Activated CD8-positive, alpha-beta memory T cell treated with anti-CD3 and anti-CD28 coated beads, Interleukin-2, amount 10 ng/mL, durations not matched to agents 7 days and 5 days (primary cell): ENCODE measurements at regions not wholly inside any gene's neighbourhood (a gene's known extent, or its start where the extent isn't known, plus 50 kb on each side); places are given as distances from the start of the nearest gene placed in this dataset.

Source experiments
- ATAC-seq: fragments of 150-1000 bp; cut with Tn5 transposase; one replicate; pipeline ENCODE4 v1.10.0; 2021; ENCODE audit warnings: moderate library complexity
- CTCF ChIA-PET: fragments of 350-600 bp; sonication (Branson Sonifier 250); formaldehyde crosslinking; loops from one replicate; lab custom pipeline; 2021; ENCODE audit warnings: antibody characterized with exemption; lab: Charles Lee
- DNase-seq: peaks from one replicate; pipeline ENCODE4 v3.0.0-alpha.2; 2020
- H3K27ac Mint-ChIP-seq: one replicate; pipeline ENCODE4 v1.8.0; 2021; ENCODE audit warnings: mild to moderate bottlenecking, mixed read lengths
- H3K27me3 Mint-ChIP-seq: one replicate; pipeline ENCODE4 v1.8.0; 2021; ENCODE audit warnings: mixed read lengths
- H3K36me3 Mint-ChIP-seq: one replicate; pipeline ENCODE4 v1.8.0; 2021; ENCODE audit warnings: mild to moderate bottlenecking, mixed read lengths
- H3K4me1 Mint-ChIP-seq: one replicate; pipeline ENCODE4 v1.8.0; 2021; ENCODE audit warnings: mixed read lengths
- H3K4me3 Mint-ChIP-seq: one replicate; pipeline ENCODE4 v1.8.0; 2021; ENCODE audit warnings: mild to moderate bottlenecking, moderate library complexity, mixed read lengths
- H3K9me3 Mint-ChIP-seq: one replicate; pipeline ENCODE4 v1.8.0; 2022; ENCODE audit warnings: low read depth, mixed read lengths

GRCh38 chr5:158084292-158084691 is 225.3 kb upstream of the CLINT1 start:
- Mint-ChIP-seq H3K4me1 (no peaks in the 10 kb centered on the region), H3K9me3 (no peaks in the 10 kb centered on the region), H3K27ac (no peak overlapping the region), H3K4me3 (no peak overlapping the region), H3K27me3 (peaks cover 3% of the 10 kb centered on the region), H3K36me3 (no peaks in the 10 kb centered on the region)
- DNase-seq: no peak
- CTCF ChIA-PET: interaction anchor here (1.3 kb wide), 1 partner anchor 9 kb away, joined by 9 read pairs; no protein-coding TSS in a partner anchor
- ATAC-seq: no peak

DNA sequence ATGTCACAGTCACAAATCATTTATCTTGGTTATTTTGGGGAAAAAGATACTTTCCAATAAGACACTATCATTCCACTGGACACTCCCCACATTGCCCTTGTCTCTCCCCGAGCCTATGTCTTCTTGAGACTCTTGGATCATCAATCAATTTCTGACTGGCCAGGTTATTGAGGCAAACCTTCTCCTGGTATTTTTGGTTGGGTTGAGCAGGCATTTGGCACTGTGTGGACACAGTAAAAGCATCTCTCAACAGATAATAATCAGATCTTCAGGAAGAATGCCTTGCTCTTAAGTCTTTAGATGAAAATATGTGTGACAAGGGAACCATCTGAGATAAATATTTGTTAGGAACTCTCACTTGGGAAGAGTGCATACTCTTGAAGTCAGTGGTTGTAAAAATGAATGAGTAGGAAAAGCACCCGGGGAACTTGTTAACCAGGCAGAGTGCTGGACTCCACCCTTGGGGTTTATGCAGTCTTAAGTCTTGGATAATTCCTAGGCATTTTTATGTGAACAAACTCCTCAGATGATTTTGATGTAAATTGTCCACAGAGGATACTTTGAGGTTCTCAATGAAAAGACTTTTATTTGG is 223.8 kb upstream of the CLINT1 start:
- no peak overlapping the region for H3K27ac Mint-ChIP-seq
- no peak overlapping the region for H3K4me3 Mint-ChIP-seq
- H3K27me3 Mint-ChIP-seq: peaks cover 5% of the 10 kb centered on the region
- DNase-seq: no peak
- H3K9me3 Mint-ChIP-seq: no peaks in the 10 kb centered on the region
- ATAC-seq: no peak
- H3K4me1 Mint-ChIP-seq: no peaks in the 10 kb centered on the region
- H3K36me3 Mint-ChIP-seq: no peaks in the 10 kb centered on the region
- CTCF ChIA-PET: no interaction called here

GRCh38 chr5:158080112-158080511 is 221.2 kb upstream of the CLINT1 start:
- DNase-seq (no peak), ATAC-seq (no peak)
- Mint-ChIP-seq H3K4me3 (no peak overlapping the region), H3K27me3 (peaks cover 10% of the 10 kb centered on the region), H3K36me3 (no peaks in the 10 kb centered on the region), H3K4me1 (no peaks in the 10 kb centered on the region), H3K9me3 (no peaks in the 10 kb centered on the region), H3K27ac (no peak overlapping the region)
- CTCF ChIA-PET: no interaction called here

DNA sequence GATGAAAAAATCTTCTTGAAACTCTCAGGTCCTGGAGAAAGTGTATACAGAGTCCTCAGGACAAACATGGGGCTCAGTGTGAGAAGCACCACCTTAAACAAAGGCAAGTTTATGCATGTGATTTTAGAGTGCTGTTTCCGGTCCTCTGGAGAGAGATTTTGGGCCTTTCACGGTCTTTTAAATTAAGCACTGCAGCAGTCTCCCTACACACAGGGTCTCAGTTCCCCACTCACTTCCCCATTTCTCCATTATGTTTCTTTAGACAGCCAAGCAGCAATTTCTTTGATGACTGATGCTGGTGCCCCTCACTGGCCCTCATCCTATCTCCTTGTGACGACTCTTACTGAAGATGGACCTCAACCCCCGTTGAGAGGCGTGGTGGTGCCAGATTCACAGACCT is 220.2 kb upstream of the CLINT1 start:
- CTCF ChIA-PET: no interaction called here
- DNase-seq (no peak), ATAC-seq (no peak)
- H3K27ac Mint-ChIP-seq: no peak overlapping the region
- H3K4me3 Mint-ChIP-seq: no peak overlapping the region
- no peaks in the 10 kb centered on the region for H3K4me1 Mint-ChIP-seq
- H3K9me3 Mint-ChIP-seq: no peaks in the 10 kb centered on the region
- H3K27me3 Mint-ChIP-seq: peaks cover 10% of the 10 kb centered on the region
- no peaks in the 10 kb centered on the region for H3K36me3 Mint-ChIP-seq

DNA sequence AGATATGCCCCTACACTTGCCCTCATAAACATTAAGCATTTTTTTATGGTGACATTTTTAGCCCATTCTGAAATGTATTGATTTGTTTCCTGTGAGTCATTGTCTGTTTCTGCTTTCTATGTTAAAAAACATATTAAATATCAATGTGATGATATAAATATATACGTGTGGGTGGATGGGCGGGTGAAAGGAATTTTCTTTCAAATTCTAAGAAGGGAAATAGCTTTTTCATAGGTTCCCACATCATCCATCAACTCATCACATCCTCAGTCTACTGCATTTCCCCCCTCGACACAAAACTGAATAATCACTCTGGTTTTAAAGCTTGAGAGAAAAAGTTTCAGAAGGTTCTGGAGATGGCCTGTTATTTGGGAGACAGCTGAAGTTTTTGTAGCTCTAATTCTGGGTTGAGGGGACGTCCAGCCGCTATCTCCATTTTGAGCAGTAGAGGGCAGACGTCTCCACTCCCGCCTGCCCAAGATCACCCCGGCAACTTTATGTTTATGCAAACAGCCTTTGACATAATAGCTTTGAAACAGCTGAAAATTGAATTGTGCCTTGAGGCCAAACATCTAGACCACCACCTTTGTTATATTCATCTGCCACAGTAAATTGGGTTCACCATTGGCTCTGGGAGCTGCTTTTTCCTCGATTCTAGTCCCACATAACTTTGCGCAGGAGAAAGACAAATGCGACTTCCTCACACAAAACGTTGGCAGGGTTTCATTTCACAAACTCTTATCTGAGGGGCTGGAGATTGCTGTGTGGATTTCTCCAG is 216.2 kb upstream of the CLINT1 start:
- no peaks in the 10 kb centered on the region for H3K36me3 Mint-ChIP-seq
- H3K9me3 Mint-ChIP-seq: no peaks in the 10 kb centered on the region
- H3K4me3 Mint-ChIP-seq: no peak overlapping the region
- H3K27me3 Mint-ChIP-seq: peaks cover 19% of the 10 kb centered on the region
- H3K4me1 Mint-ChIP-seq: no peaks in the 10 kb centered on the region
- H3K27ac Mint-ChIP-seq: no peak overlapping the region
- CTCF ChIA-PET: interaction anchor here (0.6 to 1.6 kb wide), 20 partner anchors 8 to 1057 kb away, joined by 3 to 10 read pairs (median 5); no protein-coding TSS in a partner anchor
- ATAC-seq: peak; percentile 66
- peak; percentile 54 for DNase-seq

GRCh38 chr5:158074597-158074991 is 215.6 kb upstream of the CLINT1 start:
- Mint-ChIP-seq H3K27ac (no peak overlapping the region), H3K36me3 (no peaks in the 10 kb centered on the region), H3K9me3 (no peaks in the 10 kb centered on the region), H3K4me3 (no peak overlapping the region), H3K4me1 (no peaks in the 10 kb centered on the region), H3K27me3 (peaks cover 21% of the 10 kb centered on the region)
- CTCF ChIA-PET: interaction anchor here (0.6 to 1.6 kb wide), 20 partner anchors 8 to 1058 kb away, joined by 3 to 10 read pairs (median 5); no protein-coding TSS in a partner anchor
- no peak for DNase-seq
- no peak for ATAC-seq

GRCh38 chr5:158070859-158071258 is 211.9 kb upstream of the CLINT1 start:
- DNase-seq: no peak
- Mint-ChIP-seq H3K27me3 (peaks cover 19% of the 10 kb centered on the region), H3K4me1 (no peaks in the 10 kb centered on the region), H3K9me3 (no peaks in the 10 kb centered on the region), H3K4me3 (no peak overlapping the region), H3K27ac (no peak overlapping the region), H3K36me3 (no peaks in the 10 kb centered on the region)
- CTCF ChIA-PET: no interaction called here
- no peak for ATAC-seq

DNA sequence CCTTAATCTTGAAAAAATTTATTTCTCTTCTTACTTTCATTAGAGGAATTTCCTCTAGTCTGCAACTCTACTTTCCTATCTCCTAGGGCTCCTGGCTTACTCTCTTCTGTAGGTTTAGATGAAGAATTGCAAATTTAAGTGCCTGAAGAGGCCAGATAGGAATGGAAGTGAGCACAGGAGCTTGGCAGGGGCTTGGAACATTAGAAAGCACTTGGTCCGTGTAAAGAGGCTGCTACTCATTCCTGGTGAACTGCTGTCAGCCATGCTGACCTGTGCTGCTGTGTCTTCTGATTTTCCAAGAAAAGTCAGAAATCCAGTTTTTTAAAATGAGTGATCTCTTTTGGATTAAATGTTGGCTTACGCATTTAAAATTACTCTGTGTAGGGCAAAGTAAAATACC is 210.9 kb upstream of the CLINT1 start:
- DNase-seq: no peak
- Mint-ChIP-seq H3K9me3 (no peaks in the 10 kb centered on the region), H3K4me1 (no peaks in the 10 kb centered on the region), H3K4me3 (no peak overlapping the region), H3K27ac (no peak overlapping the region), H3K27me3 (peaks cover 14% of the 10 kb centered on the region), H3K36me3 (no peaks in the 10 kb centered on the region)
- no peak for ATAC-seq
- CTCF ChIA-PET: no interaction called here

DNA sequence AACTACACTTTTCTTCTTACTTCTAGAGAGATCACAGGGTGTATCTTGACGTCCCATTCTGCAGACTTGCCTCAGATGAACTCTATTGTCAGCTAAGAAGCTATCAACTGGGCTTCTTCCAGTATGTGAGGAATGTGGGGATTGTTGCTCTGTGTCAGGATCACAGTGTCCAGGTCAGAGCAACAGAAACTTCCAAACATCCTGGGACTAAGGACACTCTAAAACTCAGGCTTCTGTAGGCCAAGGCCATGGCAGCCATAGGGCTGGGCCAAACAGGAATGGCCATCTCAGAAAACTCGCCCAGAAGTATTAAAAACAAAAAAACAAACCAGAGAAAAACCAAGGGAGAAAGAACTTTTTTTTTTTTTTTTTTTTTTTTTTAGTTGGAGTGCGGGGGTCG is 210.0 kb upstream of the CLINT1 start:
- Mint-ChIP-seq H3K4me1 (no peaks in the 10 kb centered on the region), H3K27ac (no peak overlapping the region), H3K36me3 (no peaks in the 10 kb centered on the region), H3K9me3 (no peaks in the 10 kb centered on the region), H3K27me3 (peaks cover 17% of the 10 kb centered on the region), H3K4me3 (no peak overlapping the region)
- DNase-seq (no peak), ATAC-seq (no peak)
- CTCF ChIA-PET: no interaction called here

GRCh38 chr5:158066076-158066475 is 207.1 kb upstream of the CLINT1 start:
- no peaks in the 10 kb centered on the region for H3K36me3 Mint-ChIP-seq
- H3K4me1 Mint-ChIP-seq: no peaks in the 10 kb centered on the region
- peaks cover 20% of the 10 kb centered on the region for H3K27me3 Mint-ChIP-seq
- H3K9me3 Mint-ChIP-seq: no peaks in the 10 kb centered on the region
- H3K27ac Mint-ChIP-seq: no peak overlapping the region
- CTCF ChIA-PET: no interaction called here
- DNase-seq: no peak
- no peak overlapping the region for H3K4me3 Mint-ChIP-seq
- no peak for ATAC-seq

DNA sequence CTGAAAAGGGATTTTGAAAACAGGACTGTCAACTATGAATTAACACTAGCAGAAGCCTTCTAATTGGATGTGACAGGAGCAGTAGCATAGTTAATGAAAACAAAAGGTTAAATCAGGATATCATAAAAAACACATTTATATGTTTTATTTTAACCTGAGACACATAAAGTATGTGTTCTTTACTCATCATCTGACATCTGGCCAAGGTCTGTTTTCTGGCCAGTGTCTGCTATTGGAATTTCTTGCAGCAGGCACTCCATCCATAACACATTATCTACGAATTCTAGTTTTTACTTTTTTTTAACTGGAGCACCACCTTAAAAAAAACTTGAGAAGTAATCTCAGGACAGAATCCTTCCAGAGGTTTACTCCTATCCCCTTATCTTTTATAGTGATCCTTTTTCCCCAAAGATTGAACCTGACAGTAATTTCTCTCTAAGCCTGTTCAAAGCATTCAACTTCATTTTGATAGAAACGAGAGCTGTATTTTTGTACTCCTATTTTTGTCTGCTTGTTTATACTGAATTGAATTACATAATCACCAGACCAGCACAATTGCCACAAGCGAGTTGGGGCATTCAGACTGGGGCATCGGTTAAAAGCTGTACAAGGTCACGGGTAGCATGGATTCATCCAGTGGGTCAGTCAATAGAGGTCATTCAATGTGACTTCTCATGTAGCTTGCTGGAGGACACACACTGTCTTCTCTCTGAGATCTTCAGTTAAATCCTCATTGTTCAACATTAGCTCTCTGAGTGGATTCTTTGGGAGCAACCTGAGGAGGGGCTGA is 205.6 kb upstream of the CLINT1 start:
- Mint-ChIP-seq H3K36me3 (no peaks in the 10 kb centered on the region), H3K27me3 (peaks cover 24% of the 10 kb centered on the region), H3K4me3 (no peak overlapping the region), H3K4me1 (no peaks in the 10 kb centered on the region), H3K9me3 (no peaks in the 10 kb centered on the region), H3K27ac (no peak overlapping the region)
- ATAC-seq (no peak), DNase-seq (no peak)
- CTCF ChIA-PET: interaction anchor here (2.0 kb wide), 1 partner anchor 11 kb away, joined by 7 read pairs; no protein-coding TSS in a partner anchor

DNA sequence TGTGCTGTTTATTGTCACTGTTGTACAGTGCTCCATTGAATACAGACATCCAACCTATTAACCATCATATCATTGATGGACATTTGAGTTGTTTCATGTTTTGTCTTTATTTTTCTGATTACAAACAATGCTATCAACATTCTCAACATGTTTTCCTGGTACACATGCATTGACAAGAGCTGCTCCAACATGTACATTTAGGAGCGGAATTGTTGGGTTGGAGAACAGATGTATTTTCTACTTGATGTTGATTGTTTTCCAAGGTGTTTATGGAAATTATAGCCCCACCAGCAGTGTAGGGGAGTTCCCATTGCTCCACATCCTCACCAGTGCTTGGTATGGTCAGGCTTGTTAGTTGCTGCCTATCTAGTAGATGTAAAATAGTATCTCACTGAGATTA is 204.1 kb upstream of the CLINT1 start:
- no peak overlapping the region for H3K27ac Mint-ChIP-seq
- no peak for ATAC-seq
- CTCF ChIA-PET: interaction anchor here (2.0 to 3.0 kb wide), 2 partner anchors 12 kb away, joined by 7 to 9 read pairs; no protein-coding TSS in a partner anchor
- no peak for DNase-seq
- H3K36me3 Mint-ChIP-seq: no peaks in the 10 kb centered on the region
- H3K27me3 Mint-ChIP-seq: peaks cover 38% of the 10 kb centered on the region
- no peaks in the 10 kb centered on the region for H3K9me3 Mint-ChIP-seq
- H3K4me3 Mint-ChIP-seq: no peak overlapping the region
- H3K4me1 Mint-ChIP-seq: no peaks in the 10 kb centered on the region

DNA sequence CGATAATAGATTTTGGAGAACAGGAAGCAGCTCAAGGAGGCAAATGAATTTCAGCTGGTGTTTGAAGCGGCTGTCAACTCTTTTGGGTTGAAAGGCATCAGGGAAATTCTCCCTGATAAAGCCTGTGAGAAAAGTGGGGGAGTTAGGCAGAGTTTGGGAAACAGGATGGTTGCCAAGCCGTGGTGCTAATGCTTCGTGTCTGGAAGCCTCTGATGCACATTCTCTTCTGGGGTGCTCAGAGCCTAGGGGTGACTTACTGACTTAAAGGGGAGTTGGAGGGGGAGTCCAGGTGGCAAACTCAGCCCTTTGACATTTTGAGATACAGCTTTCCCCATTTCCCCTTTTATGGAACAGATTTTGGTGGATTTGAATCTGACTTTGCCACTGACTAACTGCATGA is 202.5 kb upstream of the CLINT1 start:
- Mint-ChIP-seq H3K27ac (no peak overlapping the region), H3K36me3 (no peaks in the 10 kb centered on the region), H3K27me3 (peaks cover 45% of the 10 kb centered on the region), H3K4me1 (no peaks in the 10 kb centered on the region), H3K4me3 (no peak overlapping the region), H3K9me3 (no peaks in the 10 kb centered on the region)
- no peak for DNase-seq
- CTCF ChIA-PET: interaction anchor here (3.0 kb wide), 1 partner anchor 14 kb away, joined by 9 read pairs; no protein-coding TSS in a partner anchor
- ATAC-seq: no peak
